ENCODE measurements at regions not wholly inside any gene's neighbourhood (a gene's known extent, or its start where the extent isn't known, plus 50 kb on each side); places are given as distances from the start of the nearest gene placed in this dataset.
A peak's percentile ranks its signal among the peaks of the same experiment; 100 is the strongest.

GRCh38 chr4:85142451-85142850, 176.0 kb upstream of the WDFY3 start:
- Histone ChIP-seq H3K4me1 (no peaks in the 10 kb centered on the region), H3K27me3 (no peaks in the 10 kb centered on the region), H3K27ac (no peak overlapping the region), H3K36me3 (no peaks in the 10 kb centered on the region), H3K4me3 (no peak overlapping the region), H3K9me3 (no peaks in the 10 kb centered on the region)
- ATAC-seq, result no peak
- intact Hi-C loops (cut with DNase I), result loop anchor here (10.0 kb wide), 1 partner anchor 612 kb away; no protein-coding TSS in a partner anchor
- TF ChIP-seq CTCF (IDR thresholded peaks at IDR 0.05), result no peak
- DNase-seq, result no peak

DNA sequence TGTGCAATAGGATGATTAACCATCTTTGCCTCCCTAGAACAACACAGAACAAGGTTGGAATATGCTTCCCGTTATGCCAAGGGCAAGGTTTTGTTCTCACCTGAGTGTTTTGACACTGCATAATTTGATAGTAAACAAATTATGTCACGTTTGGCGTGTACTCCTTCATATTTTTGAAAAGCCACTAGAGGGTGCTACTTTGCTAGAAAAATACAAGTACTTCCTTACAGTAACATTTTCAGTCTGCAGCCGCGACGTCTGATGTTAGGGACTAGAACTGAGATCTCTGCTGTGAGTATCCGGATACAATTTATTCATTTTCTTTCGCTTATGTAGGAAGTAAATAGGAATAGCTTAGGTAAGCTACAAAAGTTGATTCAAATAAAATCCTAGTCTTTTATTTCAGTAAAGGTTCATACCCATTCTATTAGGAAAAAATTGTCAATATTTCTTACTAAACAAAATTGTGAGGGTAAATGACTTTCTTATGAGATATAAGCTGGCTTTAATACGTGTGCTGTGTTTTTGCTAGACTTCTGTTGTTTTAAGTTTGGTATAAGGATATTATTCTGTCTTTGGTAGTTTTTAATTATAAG, 181.1 kb upstream of the WDFY3 start:
- Histone ChIP-seq H3K9me3 (no peaks in the 10 kb centered on the region), H3K4me1 (no peaks in the 10 kb centered on the region), H3K27ac (no peak overlapping the region), H3K4me3 (no peak overlapping the region), H3K27me3 (no peaks in the 10 kb centered on the region), H3K36me3 (no peaks in the 10 kb centered on the region)
- DNase-seq (no peak), ATAC-seq (peak; percentile 78)
- intact Hi-C loops (cut with DNase I), result loop anchor here (10.0 kb wide), 1 partner anchor 607 kb away; no protein-coding TSS in a partner anchor
- TF ChIP-seq CTCF (IDR thresholded peaks at IDR 0.05), result peak; percentile 69

DNA sequence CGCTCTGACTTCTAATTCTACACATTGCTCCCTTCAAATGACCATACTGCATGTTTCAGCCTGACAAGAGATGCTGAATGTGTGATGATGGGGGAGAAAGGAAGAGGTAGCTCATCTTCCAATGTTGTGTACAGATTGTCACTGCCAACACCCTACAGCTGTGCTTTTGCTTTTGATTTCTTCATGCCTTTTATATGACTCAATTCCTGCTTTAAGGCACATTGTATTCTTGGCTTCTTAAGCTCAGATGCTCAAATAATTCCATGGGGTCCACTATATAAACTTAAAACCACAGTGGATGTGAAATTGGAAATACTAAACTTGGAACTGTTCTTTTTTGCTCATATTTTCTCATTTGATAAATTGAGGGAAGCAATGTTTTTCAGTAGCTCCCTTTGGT, 183.2 kb upstream of the WDFY3 start:
- no peak for ATAC-seq
- Histone ChIP-seq H3K9me3 (no peaks in the 10 kb centered on the region), H3K27me3 (no peaks in the 10 kb centered on the region), H3K27ac (no peak overlapping the region), H3K4me3 (no peak overlapping the region), H3K36me3 (no peaks in the 10 kb centered on the region), H3K4me1 (no peaks in the 10 kb centered on the region)
- DNase-seq, result no peak
- TF ChIP-seq CTCF (IDR thresholded peaks at IDR 0.05), result no peak
- intact Hi-C loops (cut with DNase I), result loop anchor here (10.0 kb wide), 1 partner anchor 605 kb away; no protein-coding TSS in a partner anchor

- no peak for TF ChIP-seq CTCF (IDR thresholded peaks at IDR 0.05)
- no peaks in the 10 kb centered on the region for H3K36me3 ChIP-seq
- no peaks in the 10 kb centered on the region for H3K27me3 ChIP-seq
- DNase-seq (no peak), ATAC-seq (no peak)
- no peak overlapping the region for H3K4me3 ChIP-seq
- H3K9me3 ChIP-seq, result no peaks in the 10 kb centered on the region
- H3K4me1 ChIP-seq, result no peaks in the 10 kb centered on the region
- intact Hi-C loops (cut with DNase I), result no loop called here
- H3K27ac ChIP-seq, result no peak overlapping the region
These were observed 184.9 kb upstream of the WDFY3 start for GRCh38 chr4:85151371-85151770.

GRCh38 chr4:85151786-85152185, 185.3 kb upstream of the WDFY3 start:
- Histone ChIP-seq H3K36me3 (no peaks in the 10 kb centered on the region), H3K9me3 (no peaks in the 10 kb centered on the region), H3K4me3 (no peak overlapping the region), H3K27me3 (no peaks in the 10 kb centered on the region), H3K27ac (no peak overlapping the region), H3K4me1 (no peaks in the 10 kb centered on the region)
- intact Hi-C loops (cut with DNase I), result no loop called here
- DNase-seq (no peak), ATAC-seq (no peak)
- TF ChIP-seq CTCF (IDR thresholded peaks at IDR 0.05), result no peak

DNA sequence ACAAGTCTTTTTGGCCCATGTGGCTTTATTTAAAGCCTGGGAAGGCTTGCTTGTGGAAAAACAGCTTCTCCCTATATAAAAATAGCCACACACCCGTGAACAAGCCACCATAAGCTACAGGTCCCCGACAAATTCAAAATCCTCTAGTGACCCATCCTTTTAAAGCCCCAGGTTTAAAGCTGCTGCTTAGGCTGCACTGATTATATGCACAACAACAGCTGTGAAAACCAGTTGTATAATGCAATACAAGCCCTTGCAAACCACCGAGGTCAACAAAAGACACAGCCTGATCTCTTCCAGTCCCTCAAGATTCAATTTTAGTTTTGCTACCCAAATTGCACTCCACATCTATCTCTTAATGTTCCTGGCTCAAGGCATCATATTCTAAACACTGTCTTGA, 186.0 kb upstream of the WDFY3 start:
- no peak for TF ChIP-seq CTCF (IDR thresholded peaks at IDR 0.05)
- H3K36me3 ChIP-seq, result no peaks in the 10 kb centered on the region
- no peaks in the 10 kb centered on the region for H3K9me3 ChIP-seq
- H3K4me3 ChIP-seq, result no peak overlapping the region
- no peaks in the 10 kb centered on the region for H3K4me1 ChIP-seq
- DNase-seq (no peak), ATAC-seq (no peak)
- intact Hi-C loops (cut with DNase I), result no loop called here
- H3K27ac ChIP-seq, result no peak overlapping the region
- H3K27me3 ChIP-seq, result no peaks in the 10 kb centered on the region

All from upper lobe of right lung (tissue), 1 donor.